ENCODE measurements at regions not wholly inside any gene's neighbourhood (a gene's known extent, or its start where the extent isn't known, plus 50 kb on each side); places are given as distances from the start of the nearest gene placed in this dataset.

DNA sequence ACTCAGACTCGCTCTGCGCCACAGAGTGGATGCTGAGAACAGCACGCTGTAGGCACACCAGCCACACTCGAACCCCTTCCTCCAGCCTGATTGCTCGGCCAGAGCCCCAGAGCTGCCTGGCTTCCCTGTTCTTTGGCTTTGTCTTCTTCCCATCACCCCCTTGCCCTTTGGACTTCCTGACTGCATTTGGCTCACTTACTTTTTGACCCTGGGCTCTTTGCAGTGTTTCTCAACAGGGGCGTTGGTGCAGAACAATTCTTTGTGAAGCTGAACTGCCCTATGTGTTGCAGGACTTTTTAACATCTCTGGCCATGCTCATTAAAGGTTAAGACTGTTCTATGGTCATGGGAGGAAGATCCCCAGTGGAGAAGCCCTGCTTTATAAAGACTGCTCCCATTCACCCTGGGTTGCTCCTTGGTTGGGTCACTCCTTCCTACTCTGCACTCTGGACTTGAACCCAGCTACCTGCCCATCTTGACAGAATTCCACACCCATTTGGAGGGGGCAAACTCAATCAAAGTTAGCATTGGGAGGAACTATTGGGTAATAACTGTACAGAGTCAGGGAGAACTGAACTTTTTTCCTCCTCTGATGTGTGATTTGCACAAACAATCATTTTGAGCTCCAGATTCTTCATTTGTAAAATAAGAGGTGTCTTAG lies 127.7 kb upstream of the PLEKHG7 start:
- FAIRE-seq: no peak

DNA sequence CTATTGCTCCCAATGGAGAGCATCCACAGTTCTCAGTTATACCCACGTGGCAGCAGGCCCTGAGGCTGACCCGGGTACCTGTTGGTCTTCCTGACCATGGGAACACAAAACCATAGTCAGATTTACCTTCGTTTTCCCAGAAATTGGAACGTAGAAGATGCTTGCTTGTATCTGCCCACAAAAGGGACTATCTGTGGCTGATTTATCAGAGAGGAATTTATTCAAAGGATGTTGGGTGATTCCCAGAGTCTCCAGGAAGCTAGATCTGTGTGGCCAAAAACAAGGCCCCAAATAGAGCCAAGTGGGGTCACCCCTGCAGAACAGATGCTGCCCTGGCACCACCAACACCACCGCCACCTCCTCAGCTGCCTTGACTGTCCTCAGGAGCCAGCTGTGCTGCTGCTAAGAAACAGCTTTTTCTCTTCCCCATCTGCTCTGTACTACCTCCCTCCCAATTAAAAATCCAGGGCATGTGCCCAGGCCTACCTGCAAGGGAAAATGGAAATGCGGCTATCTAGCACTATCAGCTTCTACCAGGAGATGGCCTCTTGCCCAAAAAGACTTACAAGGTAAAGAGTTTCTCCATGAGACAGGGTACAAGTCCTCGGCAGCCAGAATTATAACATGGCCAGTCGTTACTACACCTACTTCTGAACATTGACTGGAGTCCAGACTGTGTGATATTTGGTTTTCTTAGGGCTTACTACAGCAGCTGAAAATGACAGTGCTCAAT lies 128.6 kb upstream of the PLEKHG7 start:
- FAIRE-seq: no peak

DNA sequence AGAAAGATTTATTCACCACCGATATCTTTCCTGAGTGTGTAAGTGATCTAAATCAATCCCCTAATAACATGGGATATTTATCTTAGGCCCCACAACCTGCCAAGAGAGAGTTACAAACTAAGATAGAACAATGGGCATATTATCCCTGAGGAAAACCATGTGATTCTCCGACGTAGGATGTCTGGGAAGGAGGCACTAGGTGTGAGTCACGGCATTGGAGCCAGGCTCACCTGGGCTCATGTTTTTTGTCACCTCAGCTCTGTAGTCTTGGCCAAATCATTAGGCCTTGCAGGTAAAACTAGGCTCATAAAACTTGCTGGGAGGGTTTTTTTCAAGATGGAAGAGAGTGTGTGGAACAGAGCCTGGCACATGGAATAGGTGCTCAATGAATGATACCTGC lies 129.7 kb upstream of the PLEKHG7 start:
- no peak for FAIRE-seq

DNA sequence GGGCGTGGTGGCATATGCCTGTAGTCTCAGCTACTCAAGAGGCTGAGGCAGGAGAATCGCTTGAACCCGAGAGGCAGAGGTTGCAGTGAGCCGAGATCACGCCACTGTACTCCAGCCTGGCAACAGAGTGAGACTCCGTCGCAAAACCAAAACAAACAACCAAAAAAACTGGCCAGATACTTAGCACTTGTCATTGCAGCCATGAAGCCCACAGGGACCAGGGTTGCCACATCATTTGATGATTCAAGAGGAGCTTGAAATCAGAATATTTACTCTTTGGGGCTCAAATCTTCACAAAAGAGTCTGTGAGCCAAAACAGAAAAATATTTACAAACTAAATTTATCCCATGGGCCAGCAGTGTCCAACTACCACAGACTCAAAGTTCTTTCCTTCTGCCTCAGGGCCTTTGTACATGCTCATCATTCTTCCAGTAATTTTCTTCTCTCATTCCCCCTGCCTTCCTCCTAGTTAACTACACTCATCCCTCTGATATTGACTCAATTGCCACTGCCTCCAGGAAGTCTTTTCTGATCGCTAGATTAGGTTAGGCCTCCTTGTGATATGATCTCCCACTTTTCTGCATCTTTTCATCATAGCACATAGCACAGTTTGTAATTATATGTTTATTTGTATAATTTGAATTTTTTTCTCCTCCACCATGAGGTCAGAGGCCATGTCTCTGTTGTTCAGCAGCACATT lies 130.8 kb upstream of the PLEKHG7 start:
- no peak for FAIRE-seq

DNA sequence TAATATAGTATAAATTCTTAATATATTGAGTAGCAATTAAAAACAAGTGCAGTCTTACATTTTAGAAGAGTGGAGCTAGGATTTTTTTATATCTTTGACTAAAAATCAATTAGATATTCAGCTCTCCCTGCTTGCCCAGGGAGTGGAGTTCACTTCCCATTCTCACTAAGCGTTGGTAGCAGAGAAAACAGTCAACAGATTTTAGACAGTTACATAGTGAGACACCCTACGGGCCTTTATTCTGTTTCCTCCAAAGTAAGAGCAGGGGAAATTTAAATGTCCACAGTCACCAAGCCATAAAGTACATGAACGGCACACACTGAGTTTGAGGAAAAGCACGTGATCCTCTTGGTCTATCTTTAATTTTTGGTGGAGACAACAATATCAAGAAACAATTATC lies 131.6 kb upstream of the PLEKHG7 start:
- FAIRE-seq: no peak

DNA sequence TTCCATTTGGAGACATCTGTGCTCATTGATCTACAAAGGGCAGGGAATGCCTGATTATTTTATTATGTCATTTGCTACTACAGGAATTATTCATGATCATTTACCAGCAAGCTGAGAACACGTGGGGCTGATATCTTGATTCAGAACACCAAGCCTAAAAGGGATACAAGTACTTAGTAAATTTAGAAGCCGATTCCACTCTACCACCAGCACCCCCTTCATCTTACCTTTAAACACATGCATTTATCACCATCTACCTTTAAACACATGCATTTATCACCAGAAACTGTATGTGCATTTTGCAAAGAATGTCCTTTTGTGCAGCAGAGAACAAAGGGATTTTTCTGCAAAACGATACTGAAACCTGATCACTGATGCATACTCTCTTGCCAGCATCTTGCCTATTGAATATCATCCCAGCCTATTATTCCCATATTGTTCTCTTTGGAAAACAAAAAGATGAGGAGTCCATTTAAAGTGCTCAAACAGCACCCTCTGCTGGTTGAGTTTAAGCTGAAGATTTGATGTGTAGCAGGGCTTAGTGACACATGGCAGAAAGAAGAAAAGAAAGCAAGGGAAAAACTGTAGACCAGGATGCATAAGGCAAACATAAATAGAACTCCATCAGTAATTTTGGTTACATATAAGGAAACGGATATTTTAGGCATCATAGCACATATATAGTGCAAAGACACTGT lies 132.6 kb upstream of the PLEKHG7 start:
- peak; percentile 96 for FAIRE-seq

DNA sequence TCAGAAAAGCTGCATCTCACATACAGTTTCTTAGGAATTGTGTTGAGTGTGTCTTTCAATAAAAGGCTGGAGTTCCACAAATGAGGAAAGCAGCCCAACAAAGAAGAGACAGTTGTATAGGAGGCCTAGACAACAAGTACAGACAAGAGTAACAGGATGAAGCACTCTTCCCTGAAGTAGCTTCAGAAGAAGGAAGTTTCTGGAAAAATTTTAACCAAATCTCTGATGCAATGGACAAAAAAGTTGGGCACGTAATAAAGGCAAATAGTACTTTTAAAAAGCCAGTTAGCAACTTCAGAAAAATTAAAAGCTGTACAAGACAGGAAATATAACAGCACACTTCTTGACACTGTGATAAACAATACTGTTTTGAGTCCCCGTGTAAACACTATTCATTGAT lies 134.1 kb upstream of the PLEKHG7 start:
- FAIRE-seq: no peak

DNA sequence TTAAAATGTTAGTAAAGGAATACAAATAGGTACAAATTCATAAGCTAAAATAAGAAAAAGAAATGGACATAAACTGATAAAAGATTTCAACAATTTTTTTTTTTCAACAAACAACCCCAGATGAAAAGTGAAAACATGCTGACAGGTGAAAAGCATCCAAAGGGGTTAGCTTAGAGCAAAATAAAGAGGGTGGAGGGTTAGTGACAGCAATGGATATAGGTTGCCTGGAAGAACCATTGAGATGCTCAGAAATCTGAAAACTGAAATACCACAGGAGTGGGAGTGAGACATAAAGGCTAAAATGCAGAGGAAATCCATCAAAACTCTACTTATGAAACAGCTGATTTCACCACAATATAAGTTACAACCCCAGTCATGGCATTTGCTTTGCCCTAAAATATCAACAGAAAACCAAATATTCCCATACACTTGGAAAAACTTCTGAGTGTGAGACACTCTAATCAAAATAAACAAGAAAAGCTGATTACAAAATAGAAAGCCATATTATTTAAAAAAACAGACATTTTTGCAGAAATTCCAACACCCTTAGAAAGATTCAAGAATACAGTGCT lies 136.3 kb upstream of the PLEKHG7 start:
- FAIRE-seq: peak; percentile 72

DNA sequence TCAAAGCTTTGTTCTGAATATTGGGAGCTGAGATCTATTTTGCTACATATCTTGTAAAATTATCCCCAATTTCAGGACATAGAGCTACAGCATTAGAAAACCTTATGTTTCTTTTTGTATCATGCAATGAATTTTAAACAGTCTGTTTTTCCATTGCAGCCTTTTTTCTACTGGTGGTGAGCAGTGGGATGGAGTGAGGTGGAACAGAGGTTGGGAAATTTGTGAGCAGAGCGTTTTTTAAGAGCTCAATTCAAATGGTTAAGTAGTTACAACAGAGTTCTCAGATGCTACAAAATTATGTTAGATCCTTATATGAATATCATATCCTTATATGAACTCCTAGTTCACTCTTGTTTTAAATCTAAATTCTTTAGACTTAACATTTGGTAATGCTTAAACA lies 139.0 kb upstream of the PLEKHG7 start:
- no peak for FAIRE-seq

DNA sequence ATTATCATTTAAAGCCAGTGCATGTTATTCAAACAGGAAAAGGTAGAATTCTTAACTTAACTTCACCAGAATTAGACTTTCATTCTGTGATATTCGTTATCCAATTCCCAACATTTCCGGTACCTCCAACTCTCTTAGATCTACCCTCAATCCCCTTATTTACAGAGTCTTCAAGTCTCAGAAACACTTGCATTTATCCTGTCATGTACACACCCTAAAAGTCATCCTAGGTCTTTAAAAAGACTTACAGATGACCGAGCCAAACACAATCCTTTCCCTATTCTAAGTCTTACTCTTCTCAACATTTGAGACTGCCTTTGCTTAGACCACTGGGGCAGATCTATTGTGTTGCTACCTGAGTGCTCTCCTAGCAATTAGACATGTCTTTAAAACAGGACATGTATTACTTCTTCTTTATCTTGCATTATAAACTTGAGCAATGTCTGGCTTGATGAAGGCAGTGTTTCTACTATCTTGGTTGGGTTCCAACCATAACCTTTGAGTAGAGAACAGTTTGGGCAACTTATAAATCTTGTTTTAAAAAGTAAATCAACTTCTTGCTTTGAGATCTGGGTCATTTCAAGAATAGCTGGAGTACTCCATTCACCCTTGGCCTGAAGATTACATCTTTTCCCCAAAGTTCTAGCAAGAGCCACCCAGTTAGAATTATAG lies 140.6 kb upstream of the PLEKHG7 start:
- no peak for FAIRE-seq

DNA sequence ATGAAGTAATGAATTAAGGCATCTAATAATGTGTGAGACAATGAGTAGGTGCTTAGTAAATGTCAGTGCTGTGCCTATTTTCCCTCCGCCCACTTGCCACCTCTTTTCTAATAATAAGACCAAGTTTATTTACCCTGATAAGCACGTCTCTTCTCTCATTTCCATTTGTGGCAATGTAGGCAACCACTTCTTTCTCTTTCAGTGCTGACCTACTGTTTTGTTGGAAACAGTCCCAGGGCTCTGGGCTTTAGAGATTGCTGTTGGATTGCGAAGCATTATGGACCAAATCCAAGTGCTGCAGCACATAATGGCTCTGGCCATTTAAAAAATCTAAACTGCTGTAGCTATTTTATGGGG lies 141.3 kb upstream of the PLEKHG7 start:
- FAIRE-seq: peak; percentile 96

DNA sequence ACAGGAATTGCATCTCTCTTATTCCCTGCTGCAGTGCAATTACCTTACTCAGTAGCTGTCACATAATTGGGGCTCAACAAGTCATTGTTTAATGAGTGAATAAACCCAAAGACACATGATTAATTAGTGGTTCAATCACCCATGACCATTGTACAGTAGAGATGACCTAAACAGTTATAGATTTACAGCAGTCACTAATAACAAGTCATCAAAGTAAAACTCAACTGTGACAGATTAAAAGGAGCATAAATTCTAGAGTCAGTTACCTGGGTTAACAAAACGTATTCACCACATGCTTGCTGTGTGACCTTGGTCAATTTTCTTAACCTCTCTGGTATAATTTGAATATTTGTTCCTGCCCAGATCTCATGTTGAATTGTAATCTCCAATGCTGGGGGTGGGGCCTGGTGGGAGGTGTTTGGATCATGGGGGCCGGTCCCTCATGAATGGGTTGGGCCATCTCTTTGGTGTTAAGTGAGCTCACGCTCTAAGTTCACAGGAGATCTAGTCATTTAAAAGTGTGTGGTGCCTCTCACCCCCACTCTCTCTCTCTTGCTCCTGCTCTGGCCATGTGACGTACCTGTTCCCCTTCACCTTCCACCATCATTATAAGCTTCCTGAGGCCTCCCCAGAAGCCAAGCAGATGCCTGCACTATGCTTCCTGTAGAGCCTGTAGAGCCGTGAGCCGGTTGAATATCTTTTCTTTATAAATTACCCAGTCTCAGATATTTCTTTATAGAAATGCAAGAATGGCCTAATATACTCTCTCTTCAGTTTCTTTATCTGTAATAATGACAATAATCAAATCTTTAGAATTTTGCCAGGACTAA lies 141.9 kb upstream of the PLEKHG7 start:
- peak; percentile 53 for FAIRE-seq

DNA sequence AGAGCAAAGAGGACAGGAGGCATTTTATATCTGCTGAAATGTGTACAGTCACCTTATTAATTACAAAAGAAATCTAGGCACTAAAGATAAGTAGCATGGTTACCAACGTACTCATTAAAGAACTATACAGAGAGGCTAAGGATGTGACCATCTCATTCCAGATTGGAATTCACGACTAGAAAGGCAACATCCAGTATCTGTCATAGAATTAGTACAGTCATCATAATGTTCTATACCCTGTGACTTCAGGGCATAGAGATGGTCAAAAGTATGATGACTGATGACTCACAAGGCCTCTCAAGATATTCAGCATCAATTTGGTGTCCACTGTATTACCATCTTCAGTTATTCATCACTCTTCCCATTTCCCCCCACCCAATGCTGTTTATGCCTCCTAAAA lies 144.0 kb upstream of the PLEKHG7 start:
- FAIRE-seq: no peak

DNA sequence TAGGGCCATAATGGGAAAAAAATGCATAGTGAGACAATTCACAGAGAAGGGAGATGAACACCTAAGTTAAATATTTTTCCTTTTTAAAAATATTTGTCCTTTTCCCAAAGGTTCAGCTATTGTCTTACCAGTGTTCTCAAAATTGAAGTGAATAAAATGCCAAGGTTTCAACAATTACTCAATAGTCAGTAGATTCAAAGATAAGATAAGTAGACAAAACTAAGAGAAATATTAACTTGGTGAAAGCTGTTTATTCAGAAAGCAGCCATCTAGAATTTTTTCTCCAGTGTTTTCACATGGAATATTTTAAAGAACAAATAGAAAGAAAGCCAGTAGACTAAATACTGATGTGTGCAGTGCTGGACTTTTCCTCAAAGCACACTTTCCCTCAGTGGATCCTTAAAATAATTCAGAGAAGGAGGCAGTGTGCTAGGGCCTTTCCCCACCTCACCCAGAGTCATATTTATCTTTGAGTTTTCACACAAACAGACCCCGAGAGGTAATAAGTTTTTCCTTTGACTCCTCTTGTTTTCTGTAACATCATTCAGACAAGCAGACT lies 144.5 kb upstream of the PLEKHG7 start:
- FAIRE-seq: no peak

DNA sequence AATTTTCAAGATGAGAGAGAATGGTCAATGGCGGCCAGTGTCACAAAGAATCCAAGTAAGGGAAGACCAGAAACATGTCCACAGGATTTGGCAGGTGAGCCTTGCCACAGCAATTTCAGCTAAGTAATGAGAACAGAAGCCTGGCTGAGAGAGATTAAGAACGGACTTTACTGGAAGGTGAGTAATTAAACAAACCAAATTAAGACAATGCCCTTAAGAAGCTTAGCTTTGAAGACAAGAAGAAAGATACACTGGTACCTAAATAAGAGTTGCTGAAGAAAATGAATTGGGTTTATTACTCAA lies 145.4 kb upstream of the PLEKHG7 start:
- no peak for FAIRE-seq

DNA sequence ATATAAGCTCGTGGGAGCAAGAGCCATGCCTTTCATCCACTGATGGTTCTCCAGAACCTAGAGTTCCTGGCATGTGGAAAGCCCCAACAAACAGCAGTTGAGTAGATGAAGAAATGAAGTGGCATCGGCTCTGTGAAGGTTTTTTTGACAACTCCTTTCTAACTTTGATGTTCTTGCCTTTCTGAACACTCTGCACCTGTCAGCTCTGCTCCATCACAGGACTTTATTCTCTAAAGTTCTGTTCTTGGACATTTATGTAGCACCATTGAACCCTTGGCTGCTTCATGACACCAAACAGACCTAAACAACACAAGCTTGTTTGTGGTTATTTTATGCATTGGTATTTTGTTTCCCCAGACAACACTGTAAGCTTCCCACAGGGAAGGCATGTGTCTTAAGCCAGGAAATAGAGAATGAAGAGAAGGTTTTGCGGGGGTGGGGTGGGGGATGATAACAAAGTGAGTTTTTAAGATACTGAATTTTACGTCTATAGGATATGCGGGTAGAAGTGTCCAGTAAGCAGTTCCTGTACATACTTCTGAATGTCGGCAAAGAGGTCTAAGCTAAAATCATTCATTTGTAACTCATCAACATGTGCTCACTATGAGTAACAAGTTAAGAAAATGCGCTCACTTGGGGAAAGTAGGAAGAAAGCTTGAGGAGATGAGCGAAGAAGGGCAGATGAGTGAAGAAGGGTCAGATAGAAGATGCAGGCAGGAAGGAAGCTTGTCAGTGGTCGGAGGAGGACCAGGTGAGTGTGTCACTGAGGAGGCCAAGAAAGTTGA lies 146.0 kb upstream of the PLEKHG7 start:
- FAIRE-seq: no peak

DNA sequence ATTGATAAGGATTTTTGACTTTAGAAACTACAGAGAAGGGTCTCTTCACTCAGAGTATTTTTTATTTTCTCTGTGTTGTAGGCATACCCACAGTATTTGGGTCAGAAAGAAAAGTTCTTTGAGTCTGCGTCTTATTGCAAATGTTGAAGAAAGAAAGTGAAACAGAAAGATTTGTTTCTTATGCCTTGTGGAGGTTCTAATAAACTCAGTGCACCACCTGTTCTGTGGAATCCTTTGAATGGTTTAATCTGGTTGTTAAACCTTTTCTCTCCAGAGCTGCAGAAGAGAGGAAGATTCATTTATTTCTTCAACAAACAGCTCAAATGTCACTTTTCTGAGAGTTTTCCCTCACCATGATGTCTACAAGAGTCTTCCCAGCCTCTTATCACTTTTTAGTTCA lies 146.6 kb upstream of the PLEKHG7 start:
- FAIRE-seq: no peak

DNA sequence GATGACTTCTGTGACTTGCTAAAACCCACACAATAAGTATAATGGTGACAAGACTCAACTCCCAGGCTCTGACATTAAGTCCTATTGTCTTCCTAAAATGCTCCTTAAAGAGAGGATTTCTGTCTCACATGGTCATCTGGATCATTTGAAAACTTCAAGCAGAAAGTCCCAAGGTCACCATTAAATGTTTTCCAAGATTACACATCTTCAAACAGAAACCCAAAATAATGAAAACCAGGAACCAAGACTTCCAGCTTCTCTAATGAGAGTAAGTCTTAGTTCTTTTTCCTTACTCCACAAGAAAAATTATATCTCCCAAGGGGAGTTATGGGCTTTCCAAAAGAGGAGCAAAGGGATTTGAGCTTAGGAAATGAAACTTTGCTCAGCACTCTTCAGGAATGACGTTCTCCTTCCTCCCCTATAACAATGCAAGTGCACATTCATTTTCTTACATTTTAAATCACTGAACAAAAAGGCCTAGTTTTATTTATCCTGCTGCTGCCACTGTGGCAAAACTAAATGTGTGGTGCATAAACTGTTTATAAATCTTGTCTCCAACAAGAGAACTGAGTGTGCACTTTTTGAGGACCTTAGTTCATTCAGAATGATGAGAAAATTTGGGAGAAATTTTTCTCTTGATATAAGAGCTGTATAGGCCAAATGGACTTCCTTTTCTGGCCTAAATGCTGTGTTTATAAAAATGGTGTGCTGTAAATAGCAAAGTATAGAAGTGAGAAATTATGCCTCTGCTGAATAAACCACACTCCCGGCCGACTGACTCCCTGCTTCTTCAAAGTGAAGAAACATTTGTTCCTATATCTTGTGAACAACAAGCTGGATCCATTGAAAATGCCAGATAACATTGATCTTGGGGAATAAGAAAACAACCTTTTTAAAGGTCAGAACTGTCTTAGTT lies 148.4 kb upstream of the PLEKHG7 start:
- FAIRE-seq: no peak

DNA sequence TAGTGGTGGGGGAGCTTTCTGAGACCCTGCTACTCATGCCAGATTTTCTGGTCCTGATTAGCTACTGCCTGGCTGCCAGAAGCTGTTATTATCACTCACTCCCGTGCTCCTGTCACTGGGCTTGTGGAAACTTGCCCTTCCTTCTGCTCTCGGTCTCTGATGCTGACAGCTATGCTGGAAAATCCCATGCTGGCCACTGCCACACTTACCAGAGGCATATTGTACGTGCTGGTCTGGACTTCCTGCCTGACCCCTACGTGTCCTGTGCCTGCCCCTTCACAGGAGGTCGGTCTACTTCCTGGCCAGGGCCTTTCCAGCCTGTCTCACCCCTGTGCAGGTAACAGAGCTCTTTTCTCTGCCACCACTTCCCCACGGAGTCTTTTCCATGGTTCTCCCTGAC lies 149.4 kb upstream of the PLEKHG7 start:
- FAIRE-seq: no peak

Data from islet of Langerhans (tissue), 1 donor.